HG03196 (cell line): ENCODE measurements at regions not wholly inside any gene's neighbourhood (a gene's known extent, or its start where the extent isn't known, plus 50 kb on each side); places are given as distances from the start of the nearest gene placed in this dataset.

Experiments used
- ATAC-seq: cut with Tn5 transposase; IDR thresholded peaks from one replicate; pipeline ENCODE4 v1.9.1; 2021; ENCODE audit not compliant: unreplicated experiment

DNA sequence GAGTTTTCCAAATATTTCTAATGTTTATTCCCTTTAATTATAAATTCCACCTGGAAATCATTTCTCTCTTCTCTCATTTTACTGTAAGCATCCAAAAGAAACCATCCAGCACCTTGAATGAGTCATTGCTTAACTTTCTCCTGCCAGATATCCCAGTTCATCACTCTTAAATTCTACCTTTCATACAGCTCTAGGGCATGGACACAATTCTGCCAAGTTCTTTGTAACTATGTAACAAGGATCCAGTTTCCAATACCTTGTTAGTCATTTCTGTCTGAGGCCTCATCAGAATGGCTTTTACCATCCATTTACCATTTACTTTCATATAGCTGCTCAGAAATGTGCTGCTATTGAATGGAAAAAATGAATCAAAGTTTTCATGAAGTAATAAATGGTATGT is 455.4 kb upstream of the TENM4 start:
- no peak for ATAC-seq

- no peak for ATAC-seq
Observed at GRCh38 chr11:79894111-79894510, 453.3 kb upstream of the TENM4 start.

DNA sequence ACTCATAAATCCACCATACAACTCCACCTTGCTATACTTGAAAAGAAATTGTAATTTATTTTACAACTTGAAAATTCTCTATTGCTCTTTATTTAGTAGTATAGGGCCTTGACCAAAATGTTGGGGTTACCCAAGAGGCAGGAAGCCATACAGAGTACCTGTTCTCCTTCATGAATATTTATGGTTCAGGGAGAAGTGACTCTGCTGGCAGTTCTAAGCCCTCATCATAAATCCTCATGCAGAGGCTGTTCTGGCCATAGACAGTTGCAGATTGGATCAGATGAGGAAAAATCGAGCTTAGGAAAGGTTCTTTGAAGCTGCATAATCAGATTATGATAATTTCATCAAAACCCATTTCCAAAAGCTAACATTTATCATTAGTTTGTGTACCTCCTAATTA is 449.4 kb upstream of the TENM4 start:
- no peak for ATAC-seq

DNA sequence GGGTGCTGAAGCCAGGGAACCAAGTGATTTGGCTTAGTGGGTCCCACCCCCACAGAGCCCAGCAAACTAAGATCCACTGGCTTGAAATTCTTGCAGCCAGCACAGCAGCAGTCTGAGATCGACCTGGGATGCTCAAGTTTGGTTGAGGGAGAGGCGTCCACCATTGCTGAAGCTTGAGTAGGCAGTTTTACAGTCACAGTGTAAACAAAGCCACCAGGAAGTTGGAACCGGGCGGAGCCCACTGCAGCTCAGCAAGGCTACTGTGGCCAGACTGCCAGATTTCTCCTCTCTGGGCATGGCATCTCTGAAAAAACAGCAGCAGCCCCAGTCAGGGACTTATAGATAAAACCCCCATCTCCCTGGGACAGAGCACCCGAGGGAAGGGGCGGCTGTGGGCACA is 424.1 kb upstream of the TENM4 start:
- no peak for ATAC-seq

DNA sequence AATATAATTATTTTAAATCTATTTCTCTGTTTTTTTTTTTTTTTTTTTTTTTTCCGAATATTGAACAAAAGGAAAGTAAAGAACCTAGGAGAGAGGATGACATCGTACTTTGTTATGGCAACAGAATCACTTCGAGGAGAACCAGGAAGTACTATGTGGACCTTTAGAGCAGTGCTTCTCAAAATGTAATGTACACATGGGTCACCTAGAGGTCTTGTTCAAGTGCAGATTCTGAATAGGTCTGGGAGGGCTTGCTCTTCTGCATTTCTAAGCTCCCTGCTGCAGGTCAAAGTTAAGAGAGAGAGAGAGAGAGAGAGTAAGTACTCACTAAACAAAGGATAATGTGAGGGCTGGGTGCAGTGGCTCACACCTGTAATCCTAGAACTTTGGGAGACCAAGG is 419.5 kb upstream of the TENM4 start:
- no peak for ATAC-seq

DNA sequence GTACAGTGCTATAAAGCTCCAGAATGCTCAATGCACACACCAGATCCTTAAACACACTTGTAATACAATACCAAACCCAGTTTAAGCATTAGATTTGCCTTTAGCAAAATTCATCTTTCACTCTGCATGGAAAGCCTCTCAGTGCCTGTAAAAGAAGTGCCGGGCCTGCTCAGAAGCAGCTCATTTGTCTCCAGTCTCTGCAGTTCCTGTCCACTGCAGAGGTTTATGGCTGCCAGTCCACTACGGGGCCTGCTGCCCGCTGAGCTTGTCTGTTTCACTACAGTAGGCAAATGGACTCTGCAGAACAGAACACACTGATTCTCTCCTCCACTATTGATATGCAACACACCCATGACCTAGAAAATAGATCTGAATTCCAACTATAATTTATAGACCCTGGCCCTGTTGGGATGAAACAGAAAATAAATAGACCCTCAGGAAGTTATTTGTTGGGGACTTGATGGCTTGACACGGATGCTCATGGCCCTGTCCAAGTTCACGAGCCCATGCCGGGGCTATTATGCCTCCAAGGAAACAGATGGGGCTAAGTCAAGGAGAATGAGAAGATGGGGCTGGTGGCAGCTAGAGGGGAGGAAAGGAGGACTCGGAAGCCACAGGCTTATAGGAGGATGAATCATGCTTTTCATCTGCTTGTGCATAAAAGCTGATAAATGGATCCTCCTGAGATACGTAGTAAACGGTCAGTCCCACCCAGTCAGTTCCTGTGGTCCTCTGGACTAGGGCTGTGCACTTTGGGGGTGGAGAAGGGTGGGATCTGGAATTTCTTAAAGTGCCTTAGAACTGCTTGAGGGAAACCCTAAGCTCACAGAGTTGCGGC is 416.8 kb upstream of the TENM4 start:
- no peak for ATAC-seq

- no peak for ATAC-seq
Observed at GRCh38 chr11:79852176-79852575, 411.3 kb upstream of the TENM4 start.

DNA sequence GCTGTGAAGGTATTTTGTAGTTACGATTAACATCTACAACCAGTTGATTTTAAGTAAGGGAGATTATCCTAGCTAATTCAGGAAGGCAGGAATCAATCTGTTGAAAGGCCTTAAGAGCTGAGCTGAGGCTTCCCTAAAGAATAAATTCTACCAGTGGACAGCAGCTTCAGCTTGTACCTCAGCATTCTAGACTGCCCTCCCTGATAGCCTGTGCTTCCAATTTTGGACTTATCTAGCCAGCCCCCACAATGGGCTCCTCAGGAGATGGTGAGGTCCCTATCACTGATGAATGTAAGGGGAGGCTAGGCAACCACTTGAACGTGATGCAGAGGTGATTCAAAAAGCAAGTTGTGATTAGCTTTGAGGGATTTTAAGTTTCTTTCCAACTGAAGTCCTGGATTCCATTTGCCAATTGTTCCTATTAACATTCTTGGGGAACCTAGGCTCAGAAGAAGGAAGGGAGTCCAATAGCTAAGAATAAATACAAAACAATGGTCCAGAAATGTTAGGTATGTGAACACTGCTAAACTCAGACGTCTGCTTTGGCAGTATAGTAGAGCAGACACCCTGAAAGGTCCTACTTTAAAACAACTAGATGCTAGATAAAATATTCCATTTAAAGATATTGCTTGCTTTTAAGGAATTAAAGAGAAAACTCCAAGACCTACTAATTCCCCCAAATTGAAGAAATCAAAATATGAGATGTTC is 404.3 kb upstream of the TENM4 start:
- ATAC-seq, result no peak

DNA sequence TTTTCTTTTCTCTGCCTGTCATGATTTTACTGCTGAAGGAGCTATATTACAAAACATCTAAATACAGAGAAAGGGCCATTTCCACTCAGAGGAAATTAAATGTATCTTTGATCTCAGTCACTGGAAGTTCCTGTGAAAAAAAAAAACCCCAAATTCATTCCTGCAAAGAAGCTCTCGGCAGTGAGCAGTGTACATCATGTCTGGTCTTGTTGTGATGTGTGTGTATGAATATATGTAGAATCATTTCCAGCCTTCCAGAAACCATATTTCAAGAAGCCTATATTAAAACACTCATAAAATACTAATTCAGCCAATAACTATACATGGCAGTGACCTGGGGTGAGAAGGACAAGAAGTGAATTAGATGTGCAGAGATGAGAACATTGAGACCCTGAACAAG is 393.2 kb upstream of the TENM4 start:
- ATAC-seq, result no peak

DNA sequence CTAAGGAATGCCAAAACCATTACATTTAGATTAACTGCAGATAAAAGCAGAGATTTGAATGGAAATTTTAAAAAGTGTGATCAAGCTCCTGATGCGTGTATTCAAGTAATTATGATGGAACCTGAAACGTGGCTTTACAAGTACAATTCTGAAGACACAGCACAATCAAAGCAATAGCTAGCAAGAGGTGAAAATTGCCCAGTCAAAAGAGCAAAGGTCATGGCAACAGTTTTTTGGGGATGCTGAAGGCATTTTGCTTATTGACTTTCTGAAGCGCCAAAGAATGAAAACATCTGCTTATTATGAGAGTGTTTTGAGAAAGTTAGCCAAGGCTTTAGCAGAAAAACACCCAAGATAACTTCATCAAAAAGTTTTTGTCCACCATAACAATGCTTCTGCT is 389.6 kb upstream of the TENM4 start:
- no peak for ATAC-seq

- ATAC-seq, result no peak
Observed at GRCh38 chr11:79829891-79830290, 389.1 kb upstream of the TENM4 start.

GRCh38 chr11:79822766-79823165 is 381.9 kb upstream of the TENM4 start:
- ATAC-seq, result no peak

DNA sequence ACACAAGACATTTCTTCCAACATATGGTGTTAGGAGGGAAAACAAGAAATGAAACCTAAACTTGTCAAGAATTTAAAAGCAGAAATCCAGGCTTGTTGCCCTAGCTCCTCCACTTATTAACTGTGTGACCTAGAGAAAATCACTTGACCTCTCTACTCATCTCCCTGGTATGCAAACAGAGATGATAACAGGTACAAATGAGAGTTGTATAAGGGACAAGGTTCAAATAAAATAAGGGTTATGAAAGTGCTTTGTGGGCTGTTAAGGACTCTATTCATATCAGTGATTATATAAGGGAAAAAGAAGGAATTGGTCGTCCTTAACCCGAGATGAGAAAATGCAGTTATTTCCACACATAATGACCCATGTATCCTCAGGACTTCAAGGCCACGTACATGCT is 372.7 kb upstream of the TENM4 start:
- ATAC-seq, result no peak

DNA sequence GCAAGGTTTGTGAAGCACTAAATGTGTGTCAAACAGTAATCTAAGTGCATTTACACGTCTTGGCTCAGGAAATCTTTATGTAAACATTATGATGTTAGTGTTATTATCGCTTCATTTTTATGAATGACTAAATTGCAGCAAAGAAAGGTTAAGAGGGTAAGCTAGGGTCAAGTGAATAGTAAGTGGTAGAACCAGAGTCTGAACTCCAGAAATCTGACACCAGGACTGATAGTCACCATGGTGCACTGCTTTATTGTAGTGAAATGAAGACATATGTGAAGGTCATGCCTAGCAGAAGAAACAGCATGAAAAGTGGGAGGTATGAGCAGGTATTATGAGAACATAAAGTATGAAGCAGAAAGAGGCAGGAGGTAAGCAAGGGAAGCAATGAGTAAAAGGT is 368.7 kb upstream of the TENM4 start:
- ATAC-seq, result no peak

DNA sequence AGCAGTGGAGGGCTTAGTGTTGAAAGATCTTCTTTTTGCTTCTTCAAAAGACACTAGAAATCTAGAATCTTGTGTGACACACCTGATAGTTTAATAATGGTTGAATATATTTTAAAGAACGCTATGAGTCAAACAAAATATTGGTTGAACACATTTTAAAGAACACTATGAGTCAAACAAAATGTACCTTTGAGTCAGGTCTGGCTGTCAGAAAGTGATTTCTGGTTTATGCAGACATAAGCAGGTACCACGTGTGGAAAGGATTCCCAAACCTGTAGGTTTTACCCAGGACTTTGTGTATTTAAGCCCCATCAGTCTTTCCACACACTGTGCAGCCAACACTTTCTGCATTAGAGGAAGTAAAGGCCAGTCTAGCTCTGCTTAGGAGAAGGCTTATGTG is 366.7 kb upstream of the TENM4 start:
- no peak for ATAC-seq

DNA sequence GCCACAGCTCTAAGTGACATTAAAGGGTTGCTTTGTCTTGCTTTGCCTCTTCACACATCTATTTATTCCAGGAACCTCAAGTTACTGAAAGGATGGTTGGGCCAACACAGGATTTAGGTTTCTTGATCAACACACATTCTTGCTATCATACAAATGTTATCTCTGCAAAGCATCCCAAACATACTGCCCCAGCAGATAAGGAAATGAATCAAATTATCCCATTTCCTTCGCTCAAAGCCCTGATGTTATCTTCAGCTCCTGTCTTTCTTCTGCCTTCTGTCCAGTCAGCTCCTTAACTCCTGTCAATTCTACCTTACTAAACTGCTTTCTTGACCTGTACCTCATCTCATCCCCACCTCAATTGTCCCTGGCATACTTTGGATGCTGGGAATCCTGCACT is 355.9 kb upstream of the TENM4 start:
- ATAC-seq, result no peak

- no peak for ATAC-seq
Observed at GRCh38 chr11:79794484-79795393, 353.9 kb upstream of the TENM4 start.

DNA sequence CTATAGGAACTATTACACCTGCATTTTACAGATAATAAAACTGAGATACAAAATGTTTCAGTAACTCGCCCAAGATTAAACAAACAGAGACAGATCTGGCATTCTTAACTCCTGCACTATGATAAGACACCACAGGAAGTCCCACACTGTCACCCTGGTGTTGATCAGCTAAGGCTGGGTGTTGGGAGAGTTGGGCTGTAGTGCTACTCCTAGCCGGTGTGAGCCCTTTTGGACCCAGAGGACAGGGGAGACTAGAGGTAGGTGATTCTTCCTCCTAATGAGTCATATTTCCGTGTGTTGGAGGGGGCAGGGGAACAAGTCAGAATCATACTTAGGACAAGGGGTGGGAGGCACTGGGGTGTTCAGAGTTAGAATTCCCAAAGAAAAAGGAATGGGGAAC is 353.2 kb upstream of the TENM4 start:
- ATAC-seq, result no peak

GRCh38 chr11:79786961-79787360 is 346.1 kb upstream of the TENM4 start:
- no peak for ATAC-seq

GRCh38 chr11:79783833-79784232 is 343.0 kb upstream of the TENM4 start:
- ATAC-seq, result no peak

- no peak for ATAC-seq
Observed at GRCh38 chr11:79768343-79768742, 327.5 kb upstream of the TENM4 start.
